HEK293 (cell line): ENCODE measurements at regions not wholly inside any gene's neighbourhood (a gene's known extent, or its start where the extent isn't known, plus 50 kb on each side); places are given as distances from the start of the nearest gene placed in this dataset.
"Not testable (repeated sequence)": the region's sequence is repeated elsewhere in the genome, so short reads cannot be mapped to it uniquely, and the experiment has no call there.

ENCODE experiments used
- CTCF ChIA-PET: fragments of 350-600 bp; formaldehyde crosslinking; extraction: SDS; loops from one replicate; lab custom pipeline; 2021; ENCODE audit warnings: antibody characterized with exemption; lab: Yijun Ruan, JAX
- POLR2A ChIA-PET: fragments of 300-600 bp; formaldehyde crosslinking; extraction: SDS; loops from one replicate; lab custom pipeline; 2020; ENCODE audit warnings: antibody characterized with exemption, inconsistent platforms; lab: Yijun Ruan, JAX
- H3K27ac ChIP-seq: fragments of 200-500 bp; sonication (Bioruptor generic); 2 replicates; pipeline ENCODE4 v1.5.1; 2014; ENCODE audit warnings: low read depth, low read length, control low read depth, inconsistent platforms; ENCODE audit errors: extremely low read depth
- H3K36me3 ChIP-seq, 2 experiments: fragments of 200-500 bp in 1 of 2; sonication (Bioruptor generic) in 1 of 2; 1 replicate in 1 of 2; 2 replicates in 1 of 2; pipeline ENCODE4 v1.5.1; 2014 to 2017; ENCODE audit warnings: inconsistent platforms in 2 of 2, low read length in 2 of 2; ENCODE audit not compliant: control insufficient read depth in 2 of 2, insufficient read depth in 1 of 2
- H3K4me1 ChIP-seq: fragments of 200-500 bp; sonication (Bioruptor generic); 2 replicates; pipeline ENCODE4 v1.5.1; 2014; ENCODE audit warnings: mild to moderate bottlenecking, low read length, inconsistent platforms; ENCODE audit not compliant: control insufficient read depth, insufficient read depth
- H3K4me3 ChIP-seq: 2 replicates; pipeline ENCODE4 v1.5.1; 2011; ENCODE audit warnings: low read depth, mild to moderate bottlenecking, control low read depth, low read length, moderate library complexity
- H3K9me3 ChIP-seq: fragments of 200-500 bp; sonication (Bioruptor generic); 2 replicates; pipeline ENCODE4 v1.5.1; 2014; ENCODE audit warnings: low read depth, low read length, inconsistent platforms; ENCODE audit not compliant: control insufficient read depth, insufficient read depth
- IKZF3 ChIP-seq: fragments of 450-650 bp; IDR thresholded peaks from 2 replicates; pipeline ENCODE4 v1.5.0; 2018; ENCODE audit warnings: missing biosample characterization, mild to moderate bottlenecking, missing genetic modification characterization, moderate library complexity
- SP7 ChIP-seq: fragments of 450-650 bp; formaldehyde crosslinking; IDR thresholded peaks from 2 replicates; pipeline ENCODE4 v1.5.1; 2016; ENCODE audit warnings: missing biosample characterization, missing genetic modification characterization
- ZBTB17 ChIP-seq: fragments of 450-650 bp; formaldehyde crosslinking; IDR thresholded peaks from 2 replicates; pipeline ENCODE4 v1.5.1; 2016; ENCODE audit warnings: missing biosample characterization, missing genetic modification characterization
- ZBTB48 ChIP-seq: fragments of 450-650 bp; formaldehyde crosslinking; IDR thresholded peaks from 2 replicates; pipeline ENCODE4 v1.5.1; 2016; ENCODE audit warnings: missing biosample characterization, missing genetic modification characterization
- ZBTB8A ChIP-seq: fragments of 450-650 bp; formaldehyde crosslinking; IDR thresholded peaks from 2 replicates; pipeline ENCODE4 v1.5.1; 2016; ENCODE audit warnings: missing biosample characterization, missing genetic modification characterization
- ZNF10 ChIP-seq: fragments of 450-650 bp; formaldehyde crosslinking; IDR thresholded peaks from 2 replicates; pipeline ENCODE4 v1.5.1; 2017; ENCODE audit warnings: missing biosample characterization, missing genetic modification characterization
- ZNF24 ChIP-seq: fragments of 450-650 bp; formaldehyde crosslinking; IDR thresholded peaks from 2 replicates; pipeline ENCODE4 v1.5.1; 2016; ENCODE audit warnings: missing biosample characterization, missing genetic modification characterization
- ZNF335 ChIP-seq: fragments of 450-650 bp; formaldehyde crosslinking; conservative IDR thresholded peaks from 2 replicates; pipeline ENCODE4 v1.5.1; 2016; ENCODE audit warnings: missing biosample characterization, missing genetic modification characterization
- ZNF341 ChIP-seq: fragments of 450-650 bp; formaldehyde crosslinking; IDR thresholded peaks from 2 replicates; pipeline ENCODE4; 2016; ENCODE audit warnings: low read depth, missing biosample characterization, missing genetic modification characterization
- ZNF394 ChIP-seq: fragments of 450-650 bp; formaldehyde crosslinking; IDR thresholded peaks from 2 replicates; pipeline ENCODE4 v1.5.1; 2016; ENCODE audit warnings: missing biosample characterization, missing genetic modification characterization, mild to moderate bottlenecking, moderate library complexity, borderline replicate concordance
- ZNF561 ChIP-seq: fragments of 450-650 bp; IDR thresholded peaks from 2 replicates; pipeline ENCODE4 v1.5.1; 2018; ENCODE audit warnings: missing biosample characterization, missing genetic modification characterization, borderline replicate concordance
- ZNF660 ChIP-seq: fragments of 450-650 bp; IDR thresholded peaks from 2 replicates; pipeline ENCODE4 v1.5.1; 2018; ENCODE audit warnings: missing biosample characterization, mild to moderate bottlenecking, missing genetic modification characterization
- ZSCAN30 ChIP-seq: fragments of 450-650 bp; IDR thresholded peaks from 2 replicates; pipeline ENCODE4 v1.5.1; 2018; ENCODE audit warnings: missing biosample characterization, mild to moderate bottlenecking, missing genetic modification characterization, moderate library complexity
- ZXDB ChIP-seq: fragments of 450-650 bp; formaldehyde crosslinking; IDR thresholded peaks from 2 replicates; pipeline ENCODE4 v1.5.1; 2016; ENCODE audit warnings: missing biosample characterization, missing genetic modification characterization
- TF ChIP-seq, protein P1 (sequence below): fragments of 450-650 bp; formaldehyde crosslinking; conservative IDR thresholded peaks from 2 replicates; pipeline ENCODE4 v1.5.1; 2016; ENCODE audit warnings: low read depth, missing biosample characterization, missing genetic modification characterization
- TF ChIP-seq, protein P2 (sequence below): fragments of 450-650 bp; formaldehyde crosslinking; optimal IDR thresholded peaks from 2 replicates; pipeline ENCODE3; 2016; ENCODE audit warnings: missing biosample characterization, mild to moderate bottlenecking, missing genetic modification characterization
- TF ChIP-seq, protein P3 (sequence below): fragments of 450-650 bp; formaldehyde crosslinking; IDR thresholded peaks from 2 replicates; pipeline ENCODE4 v1.5.1; 2017; ENCODE audit warnings: missing biosample characterization, missing genetic modification characterization

- TF ChIP-seq ZNF341: peak; percentile 69
- TF ChIP-seq ZBTB8A (tag by site-specific recombination): peak; percentile 81
- peak; percentile 83 for TF ChIP-seq IKZF3 (tag by site-specific recombination)
- peak; percentile 58 for TF ChIP-seq ZNF335
- TF ChIP-seq, protein P1, sequence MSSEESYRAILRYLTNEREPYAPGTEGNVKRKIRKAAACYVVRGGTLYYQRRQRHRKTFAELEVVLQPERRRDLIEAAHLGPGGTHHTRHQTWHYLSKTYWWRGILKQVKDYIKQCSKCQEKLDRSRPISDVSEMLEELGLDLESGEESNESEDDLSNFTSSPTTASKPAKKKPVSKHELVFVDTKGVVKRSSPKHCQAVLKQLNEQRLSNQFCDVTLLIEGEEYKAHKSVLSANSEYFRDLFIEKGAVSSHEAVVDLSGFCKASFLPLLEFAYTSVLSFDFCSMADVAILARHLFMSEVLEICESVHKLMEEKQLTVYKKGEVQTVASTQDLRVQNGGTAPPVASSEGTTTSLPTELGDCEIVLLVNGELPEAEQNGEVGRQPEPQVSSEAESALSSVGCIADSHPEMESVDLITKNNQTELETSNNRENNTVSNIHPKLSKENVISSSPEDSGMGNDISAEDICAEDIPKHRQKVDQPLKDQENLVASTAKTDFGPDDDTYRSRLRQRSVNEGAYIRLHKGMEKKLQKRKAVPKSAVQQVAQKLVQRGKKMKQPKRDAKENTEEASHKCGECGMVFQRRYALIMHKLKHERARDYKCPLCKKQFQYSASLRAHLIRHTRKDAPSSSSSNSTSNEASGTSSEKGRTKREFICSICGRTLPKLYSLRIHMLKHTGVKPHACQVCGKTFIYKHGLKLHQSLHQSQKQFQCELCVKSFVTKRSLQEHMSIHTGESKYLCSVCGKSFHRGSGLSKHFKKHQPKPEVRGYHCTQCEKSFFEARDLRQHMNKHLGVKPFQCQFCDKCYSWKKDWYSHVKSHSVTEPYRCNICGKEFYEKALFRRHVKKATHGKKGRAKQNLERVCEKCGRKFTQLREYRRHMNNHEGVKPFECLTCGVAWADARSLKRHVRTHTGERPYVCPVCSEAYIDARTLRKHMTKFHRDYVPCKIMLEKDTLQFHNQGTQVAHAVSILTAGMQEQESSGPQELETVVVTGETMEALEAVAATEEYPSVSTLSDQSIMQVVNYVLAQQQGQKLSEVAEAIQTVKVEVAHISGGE: peak; percentile 58; the same call in 1 of the 2 replicates
- TF ChIP-seq, protein P2, sequence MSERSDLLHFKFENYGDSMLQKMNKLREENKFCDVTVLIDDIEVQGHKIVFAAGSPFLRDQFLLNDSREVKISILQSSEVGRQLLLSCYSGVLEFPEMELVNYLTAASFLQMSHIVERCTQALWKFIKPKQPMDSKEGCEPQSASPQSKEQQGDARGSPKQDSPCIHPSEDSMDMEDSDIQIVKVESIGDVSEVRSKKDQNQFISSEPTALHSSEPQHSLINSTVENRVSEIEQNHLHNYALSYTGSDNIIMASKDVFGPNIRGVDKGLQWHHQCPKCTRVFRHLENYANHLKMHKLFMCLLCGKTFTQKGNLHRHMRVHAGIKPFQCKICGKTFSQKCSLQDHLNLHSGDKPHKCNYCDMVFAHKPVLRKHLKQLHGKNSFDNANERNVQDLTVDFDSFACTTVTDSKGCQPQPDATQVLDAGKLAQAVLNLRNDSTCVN (tag by site-specific recombination): peak; percentile 24
- 0 out of 2 replicates have a peak, but pooled peaks have one; percentile 47 for TF ChIP-seq ZSCAN30 (tag by site-specific recombination)
- TF ChIP-seq SP7 (tag by site-specific recombination): peak; percentile 49
- TF ChIP-seq, protein P3, sequence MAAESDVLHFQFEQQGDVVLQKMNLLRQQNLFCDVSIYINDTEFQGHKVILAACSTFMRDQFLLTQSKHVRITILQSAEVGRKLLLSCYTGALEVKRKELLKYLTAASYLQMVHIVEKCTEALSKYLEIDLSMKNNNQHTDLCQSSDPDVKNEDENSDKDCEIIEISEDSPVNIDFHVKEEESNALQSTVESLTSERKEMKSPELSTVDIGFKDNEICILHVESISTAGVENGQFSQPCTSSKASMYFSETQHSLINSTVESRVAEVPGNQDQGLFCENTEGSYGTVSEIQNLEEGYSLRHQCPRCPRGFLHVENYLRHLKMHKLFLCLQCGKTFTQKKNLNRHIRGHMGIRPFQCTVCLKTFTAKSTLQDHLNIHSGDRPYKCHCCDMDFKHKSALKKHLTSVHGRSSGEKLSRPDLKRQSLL (tag by site-specific recombination): peak; percentile 98
- 0 out of 2 replicates have a peak, but pooled peaks have one; percentile 16 for TF ChIP-seq ZNF10 (tag by site-specific recombination)
- TF ChIP-seq ZXDB: peak; percentile 32; the same call in 1 of the 2 replicates
- 0 out of 2 replicates have a peak, but pooled peaks have one; percentile 25 for TF ChIP-seq ZNF394 (tag by site-specific recombination)
- TF ChIP-seq ZBTB17: peak; percentile 89
- peak; percentile 53; the same call in 1 of the 2 replicates for TF ChIP-seq ZNF561 (tag by site-specific recombination)
- TF ChIP-seq ZNF24 (tag by site-specific recombination): 0 out of 2 replicates have a peak, but pooled peaks have one; percentile 30
- 0 out of 2 replicates have a peak, but pooled peaks have one; percentile 37 for TF ChIP-seq ZBTB48 (tag by site-specific recombination)
- TF ChIP-seq ZNF660 (tag by site-specific recombination): peak; percentile 71; the same call in 1 of the 2 replicates
- H3K9me3 ChIP-seq, H3K36me3 ChIP-seq, CTCF ChIA-PET, POLR2A ChIA-PET, H3K4me1 ChIP-seq: not testable (repeated sequence)
- Histone ChIP-seq H3K27ac (peak overlapping the region; percentile 56; the same call in 1 of the 2 replicates), H3K4me3 (peak overlapping the region; percentile 32)
Measured at GRCh38 chr1:145475369-145475915, 50.0 kb upstream of the NBPF20 start.
